GM18861 (cell line): ENCODE measurements at regions not wholly inside any gene's neighbourhood (a gene's known extent, or its start where the extent isn't known, plus 50 kb on each side); places are given as distances from the start of the nearest gene placed in this dataset.

Source experiments
- ATAC-seq: cut with Tn5 transposase; IDR thresholded peaks from one replicate; pipeline ENCODE4 v1.9.1; 2021; ENCODE audit not compliant: unreplicated experiment

- no peak for ATAC-seq
Observed at GRCh38 chr9:104417296-104417695, 86.8 kb upstream of the OR13F1 start.

- no peak for ATAC-seq
Observed at GRCh38 chr9:104429031-104429546, 75.0 kb upstream of the OR13F1 start.

GRCh38 chr9:104435059-104435458 is 69.0 kb upstream of the OR13F1 start:
- ATAC-seq = no peak

GRCh38 chr9:104448036-104448435 is 56.0 kb upstream of the OR13F1 start:
- ATAC-seq = no peak
